ENCODE measurements at regions not wholly inside any gene's neighbourhood (a gene's known extent, or its start where the extent isn't known, plus 50 kb on each side); places are given as distances from the start of the nearest gene placed in this dataset.

DNA sequence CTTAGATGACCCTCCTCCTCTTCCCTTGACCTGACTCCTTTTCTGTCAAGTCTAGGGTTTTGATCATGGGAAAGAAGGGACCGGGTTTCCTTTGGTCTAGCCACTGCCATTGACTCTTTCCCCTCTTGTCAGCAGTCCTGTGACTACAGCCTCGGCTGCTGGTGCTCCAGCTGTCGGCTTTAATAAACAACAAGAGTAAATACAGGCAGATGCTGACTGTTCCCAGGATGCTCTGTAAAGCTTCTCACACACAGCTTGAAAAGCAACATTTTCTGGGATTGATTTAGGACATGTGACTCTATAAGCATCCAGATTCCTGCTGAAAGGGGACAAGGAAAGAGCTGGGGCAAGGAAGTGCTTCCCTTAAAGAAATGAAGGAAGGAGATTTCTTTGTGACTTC lies 53.5 kb upstream of the CTTNBP2NL start:
- Histone ChIP-seq H2BK20ac (ENCODE audit: low read depth, low read length, poor library complexity, severe bottlenecking) (no peak overlapping the region), H4K20me1 (ENCODE audit: control insufficient read depth, insufficient read depth, insufficient read length) (no peaks in the 10 kb centered on the region), H3K14ac (ENCODE audit: insufficient read depth, low read length) (no peak overlapping the region), H3K79me2 (ENCODE audit: insufficient read depth, low read length) (no peaks in the 10 kb centered on the region), H3K9me3 (ENCODE audit: control insufficient read depth, low read depth, low read length) (no peaks in the 10 kb centered on the region), H3K4me2 (ENCODE audit: insufficient read depth, insufficient read length, low read length) (no peak overlapping the region), H4K5ac (ENCODE audit: insufficient read length, low read depth, low read length) (no peak overlapping the region), H2AFZ (ENCODE audit: low read length) (no peak overlapping the region), H2BK5ac (ENCODE audit: insufficient read length, low read length) (no peak overlapping the region), H2BK15ac (ENCODE audit: low read depth, low read length) (no peak overlapping the region), H3K18ac (ENCODE audit: insufficient read length, low read depth, low read length) (no peak overlapping the region), H3K4me1 (ENCODE audit: insufficient read depth, low read length) (no peaks in the 10 kb centered on the region), H4K8ac (replicated peaks; ENCODE audit: insufficient read length, low read depth, low read length) (no peak overlapping the region), H4K91ac (ENCODE audit: insufficient read length, low read depth, low read length) (no peak overlapping the region), H3K27me3 (ENCODE audit: insufficient read depth, low read length) (no peaks in the 10 kb centered on the region), H3K56ac (ENCODE audit: insufficient read length, low read depth, low read length) (no peak overlapping the region), H3K27ac (ENCODE audit: insufficient read length, low read depth, low read length) (no peak overlapping the region), H3K23me2 (ENCODE audit: insufficient read length, low read depth, low read length, poor library complexity, severe bottlenecking) (no peaks in the 10 kb centered on the region), H3T11ph (ENCODE audit: low read length) (no peak overlapping the region), H2BK12ac (ENCODE audit: insufficient read length, low read depth, low read length) (no peak overlapping the region), H2AK5ac (ENCODE audit: insufficient read length, low read length) (no peak overlapping the region), H3K4ac (ENCODE audit: low read depth, low read length) (no peak overlapping the region), H2BK120ac (ENCODE audit: low read depth, low read length, poor library complexity, severe bottlenecking) (no peak overlapping the region), H3K23ac (ENCODE audit: insufficient read length, low read depth, low read length) (no peak overlapping the region), H3K79me1 (ENCODE audit: insufficient read depth, low read depth, low read length, poor library complexity, severe bottlenecking) (no peaks in the 10 kb centered on the region), H3K9ac (ENCODE audit: extremely low read depth, insufficient read length, low read length) (no peak overlapping the region)
- no peak for DNase-seq
- Mint-ChIP-seq H3K4me3 (no peak overlapping the region), H3K36me3 (ENCODE audit: insufficient read depth in 1 of 3, low read depth in 3 of 3) (peaks cover 0 to 2% (median 0%) of the 10 kb centered on the region in 3 experiments; a peak in 1 of 7 replicates), H3K9me3 (peaks cover 3 to 5% of the 10 kb centered on the region in 2 experiments; a peak in 2 of 5 replicates), H3K4me1 (peaks cover 6 to 8% of the 10 kb centered on the region in 2 experiments; a peak in 2 of 4 replicates), H3K27ac (no peak overlapping the region), H3K27me3 (ENCODE audit: low read depth) (peaks cover 9% of the 10 kb centered on the region)
- no CpG with 5 or more reads among the region's 3 CpGs for WGBS (ENCODE audit: extremely low coverage, insufficient read length, low lambda C conversion rate)
- no peak for TF ChIP-seq CTCF (conservative IDR thresholded peaks at IDR 0.05)

Data from H9 (cell line).